ENCODE measurements at regions not wholly inside any gene's neighbourhood (a gene's known extent, or its start where the extent isn't known, plus 50 kb on each side); places are given as distances from the start of the nearest gene placed in this dataset.

DNA sequence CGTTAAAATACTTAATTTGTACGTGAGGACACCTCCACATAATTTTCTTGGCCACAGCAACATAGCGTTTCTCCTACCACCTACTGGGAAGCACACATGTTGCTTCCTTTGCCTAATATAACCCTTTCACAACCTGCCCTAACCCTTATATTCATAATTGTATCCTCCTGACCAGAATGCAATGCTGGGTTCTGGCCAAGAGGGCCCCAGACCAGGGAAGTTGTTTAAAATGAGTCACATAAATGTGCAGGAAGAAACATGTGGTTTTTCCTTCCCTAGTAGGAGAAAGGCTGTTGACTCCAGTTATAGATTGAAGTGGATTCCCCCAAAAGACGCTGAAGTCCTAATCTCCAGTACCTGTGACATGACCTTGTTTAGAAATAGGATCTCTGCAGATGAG lies 187.3 kb downstream of the NUFIP1 start:
- TF ChIP-seq, protein P1, sequence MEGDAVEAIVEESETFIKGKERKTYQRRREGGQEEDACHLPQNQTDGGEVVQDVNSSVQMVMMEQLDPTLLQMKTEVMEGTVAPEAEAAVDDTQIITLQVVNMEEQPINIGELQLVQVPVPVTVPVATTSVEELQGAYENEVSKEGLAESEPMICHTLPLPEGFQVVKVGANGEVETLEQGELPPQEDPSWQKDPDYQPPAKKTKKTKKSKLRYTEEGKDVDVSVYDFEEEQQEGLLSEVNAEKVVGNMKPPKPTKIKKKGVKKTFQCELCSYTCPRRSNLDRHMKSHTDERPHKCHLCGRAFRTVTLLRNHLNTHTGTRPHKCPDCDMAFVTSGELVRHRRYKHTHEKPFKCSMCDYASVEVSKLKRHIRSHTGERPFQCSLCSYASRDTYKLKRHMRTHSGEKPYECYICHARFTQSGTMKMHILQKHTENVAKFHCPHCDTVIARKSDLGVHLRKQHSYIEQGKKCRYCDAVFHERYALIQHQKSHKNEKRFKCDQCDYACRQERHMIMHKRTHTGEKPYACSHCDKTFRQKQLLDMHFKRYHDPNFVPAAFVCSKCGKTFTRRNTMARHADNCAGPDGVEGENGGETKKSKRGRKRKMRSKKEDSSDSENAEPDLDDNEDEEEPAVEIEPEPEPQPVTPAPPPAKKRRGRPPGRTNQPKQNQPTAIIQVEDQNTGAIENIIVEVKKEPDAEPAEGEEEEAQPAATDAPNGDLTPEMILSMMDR (conservative IDR thresholded peaks at IDR 0.05), result no peak
- no peak for TF ChIP-seq EZH2 (IDR thresholded peaks at IDR 0.05; ENCODE audit: low read depth)
